ENCODE measurements at regions not wholly inside any gene's neighbourhood (a gene's known extent, or its start where the extent isn't known, plus 50 kb on each side); places are given as distances from the start of the nearest gene placed in this dataset.

- WGBS, result 21% methylated on average over 2 of the region's 2 CpGs
- H3K27me3 ChIP-seq (ENCODE audit: insufficient read depth, low read length), result no peaks in the 10 kb centered on the region
Measured at GRCh38 chr6:130743175-130743574, 84.0 kb upstream of the SMLR1 start.

GRCh38 chr6:130744576-130745366 lies 82.4 kb upstream of the SMLR1 start:
- peaks cover 15% of the 10 kb centered on the region for H3K4me1 ChIP-seq (ENCODE audit: insufficient read depth, low read length)
- H3K9ac ChIP-seq (ENCODE audit: low read depth, low read length), result no peak overlapping the region
- H3K36me3 ChIP-seq (ENCODE audit: insufficient read depth, low read length), result no peaks in the 10 kb centered on the region
- 100% methylated on average over 2 of the region's 2 CpGs for WGBS
- H3K27ac ChIP-seq (ENCODE audit: low read depth, low read length), result no peak overlapping the region
- H3K4me3 ChIP-seq (ENCODE audit: low read length), result no peak overlapping the region
- peaks cover 16% of the 10 kb centered on the region for H3K9me3 ChIP-seq (ENCODE audit: insufficient read depth, low read depth, low read length)
- H3K27me3 ChIP-seq (ENCODE audit: insufficient read depth, low read length), result no peaks in the 10 kb centered on the region

More at GRCh38 chr6:130743175-130743574, 84.0 kb upstream of the SMLR1 start:
- Histone ChIP-seq H3K4me3 (ENCODE audit: low read length) (no peak overlapping the region), H3K36me3 (ENCODE audit: insufficient read depth, low read length) (no peaks in the 10 kb centered on the region), H3K27ac (ENCODE audit: low read depth, low read length) (no peak overlapping the region), H3K9me3 (ENCODE audit: insufficient read depth, low read depth, low read length) (no peaks in the 10 kb centered on the region), H3K4me1 (ENCODE audit: insufficient read depth, low read length) (peaks cover 15% of the 10 kb centered on the region), H3K9ac (ENCODE audit: low read depth, low read length) (no peak overlapping the region)

GRCh38 chr6:130748041-130748440 lies 79.2 kb upstream of the SMLR1 start:
- Histone ChIP-seq H3K36me3 (ENCODE audit: insufficient read depth, low read length) (no peaks in the 10 kb centered on the region), H3K27me3 (ENCODE audit: insufficient read depth, low read length) (no peaks in the 10 kb centered on the region), H3K4me1 (ENCODE audit: insufficient read depth, low read length) (peaks cover 7% of the 10 kb centered on the region), H3K9ac (ENCODE audit: low read depth, low read length) (no peak overlapping the region), H3K9me3 (ENCODE audit: insufficient read depth, low read depth, low read length) (peaks cover 24% of the 10 kb centered on the region), H3K4me3 (ENCODE audit: low read length) (no peak overlapping the region), H3K27ac (ENCODE audit: low read depth, low read length) (no peak overlapping the region)
- 100% methylated on average over 1 of the region's 1 CpG for WGBS

GRCh38 chr6:130749402-130749801 lies 77.8 kb upstream of the SMLR1 start:
- WGBS, result 95% methylated on average over 3 of the region's 3 CpGs
- no peak overlapping the region for H3K9ac ChIP-seq (ENCODE audit: low read depth, low read length)
- no peak overlapping the region for H3K27ac ChIP-seq (ENCODE audit: low read depth, low read length)
- no peaks in the 10 kb centered on the region for H3K27me3 ChIP-seq (ENCODE audit: insufficient read depth, low read length)
- H3K36me3 ChIP-seq (ENCODE audit: insufficient read depth, low read length), result no peaks in the 10 kb centered on the region
- peaks cover 2% of the 10 kb centered on the region; the same call in 1 of the 2 replicates for H3K4me1 ChIP-seq (ENCODE audit: insufficient read depth, low read length)
- no peak overlapping the region for H3K4me3 ChIP-seq (ENCODE audit: low read length)
- H3K9me3 ChIP-seq (ENCODE audit: insufficient read depth, low read depth, low read length), result peaks cover 24% of the 10 kb centered on the region

GRCh38 chr6:130752267-130752666 lies 74.9 kb upstream of the SMLR1 start:
- peaks cover 24% of the 10 kb centered on the region for H3K9me3 ChIP-seq (ENCODE audit: insufficient read depth, low read depth, low read length)
- H3K9ac ChIP-seq (ENCODE audit: low read depth, low read length), result no peak overlapping the region
- no peaks in the 10 kb centered on the region for H3K36me3 ChIP-seq (ENCODE audit: insufficient read depth, low read length)
- no peak overlapping the region for H3K4me3 ChIP-seq (ENCODE audit: low read length)
- 92% methylated on average over 2 of the region's 3 CpGs for WGBS
- no peaks in the 10 kb centered on the region for H3K27me3 ChIP-seq (ENCODE audit: insufficient read depth, low read length)
- no peak overlapping the region for H3K27ac ChIP-seq (ENCODE audit: low read depth, low read length)
- no peaks in the 10 kb centered on the region for H3K4me1 ChIP-seq (ENCODE audit: insufficient read depth, low read length)

GRCh38 chr6:130754786-130755367 lies 72.3 kb upstream of the SMLR1 start:
- Histone ChIP-seq H3K27me3 (ENCODE audit: insufficient read depth, low read length) (no peaks in the 10 kb centered on the region), H3K36me3 (ENCODE audit: insufficient read depth, low read length) (no peaks in the 10 kb centered on the region), H3K9ac (ENCODE audit: low read depth, low read length) (no peak overlapping the region), H3K27ac (ENCODE audit: low read depth, low read length) (no peak overlapping the region), H3K4me3 (ENCODE audit: low read length) (no peak overlapping the region), H3K4me1 (ENCODE audit: insufficient read depth, low read length) (no peaks in the 10 kb centered on the region), H3K9me3 (ENCODE audit: insufficient read depth, low read depth, low read length) (peaks cover 7% of the 10 kb centered on the region; the same call in 1 of the 2 replicates)
- WGBS, result 95% methylated on average over 3 of the region's 3 CpGs

GRCh38 chr6:130755368-130756034 lies 71.7 kb upstream of the SMLR1 start:
- no peaks in the 10 kb centered on the region for H3K4me1 ChIP-seq (ENCODE audit: insufficient read depth, low read length)
- H3K36me3 ChIP-seq (ENCODE audit: insufficient read depth, low read length), result no peaks in the 10 kb centered on the region
- 0 out of 2 replicates have a peak, but pooled peaks cover 2% of the 10 kb centered on the region for H3K9me3 ChIP-seq (ENCODE audit: insufficient read depth, low read depth, low read length)
- no peaks in the 10 kb centered on the region for H3K27me3 ChIP-seq (ENCODE audit: insufficient read depth, low read length)
- H3K27ac ChIP-seq (ENCODE audit: low read depth, low read length), result no peak overlapping the region
- WGBS, result 76% methylated on average over 3 of the region's 5 CpGs
- H3K9ac ChIP-seq (ENCODE audit: low read depth, low read length), result no peak overlapping the region
- H3K4me3 ChIP-seq (ENCODE audit: low read length), result no peak overlapping the region

GRCh38 chr6:130756824-130757223 lies 70.4 kb upstream of the SMLR1 start:
- Histone ChIP-seq H3K27ac (ENCODE audit: low read depth, low read length) (no peak overlapping the region), H3K4me1 (ENCODE audit: insufficient read depth, low read length) (no peaks in the 10 kb centered on the region), H3K9ac (ENCODE audit: low read depth, low read length) (no peak overlapping the region), H3K27me3 (ENCODE audit: insufficient read depth, low read length) (no peaks in the 10 kb centered on the region), H3K9me3 (ENCODE audit: insufficient read depth, low read depth, low read length) (no peaks in the 10 kb centered on the region), H3K36me3 (ENCODE audit: insufficient read depth, low read length) (no peaks in the 10 kb centered on the region), H3K4me3 (ENCODE audit: low read length) (no peak overlapping the region)
- 91% methylated on average over 1 of the region's 1 CpG for WGBS

GRCh38 chr6:130758813-130759212 lies 68.4 kb upstream of the SMLR1 start:
- H3K27me3 ChIP-seq (ENCODE audit: insufficient read depth, low read length), result no peaks in the 10 kb centered on the region
- no peak overlapping the region for H3K9ac ChIP-seq (ENCODE audit: low read depth, low read length)
- H3K27ac ChIP-seq (ENCODE audit: low read depth, low read length), result no peak overlapping the region
- no peaks in the 10 kb centered on the region for H3K36me3 ChIP-seq (ENCODE audit: insufficient read depth, low read length)
- H3K9me3 ChIP-seq (ENCODE audit: insufficient read depth, low read depth, low read length), result no peaks in the 10 kb centered on the region
- no peak overlapping the region for H3K4me3 ChIP-seq (ENCODE audit: low read length)
- 91% methylated on average over 3 of the region's 3 CpGs for WGBS
- H3K4me1 ChIP-seq (ENCODE audit: insufficient read depth, low read length), result no peaks in the 10 kb centered on the region

- H3K4me3 ChIP-seq (ENCODE audit: low read length), result no peak overlapping the region
- H3K27me3 ChIP-seq (ENCODE audit: insufficient read depth, low read length), result no peaks in the 10 kb centered on the region
- H3K9me3 ChIP-seq (ENCODE audit: insufficient read depth, low read depth, low read length), result no peaks in the 10 kb centered on the region
- H3K27ac ChIP-seq (ENCODE audit: low read depth, low read length), result no peak overlapping the region
- no CpG with 5 or more reads among the region's 1 CpG for WGBS
- no peaks in the 10 kb centered on the region for H3K36me3 ChIP-seq (ENCODE audit: insufficient read depth, low read length)
- 0 out of 2 replicates have a peak, but pooled peaks cover under 1% of the 10 kb centered on the region for H3K4me1 ChIP-seq (ENCODE audit: insufficient read depth, low read length)
- H3K9ac ChIP-seq (ENCODE audit: low read depth, low read length), result no peak overlapping the region
Measured at GRCh38 chr6:130760006-130760405, 67.2 kb upstream of the SMLR1 start.

GRCh38 chr6:130761286-130761685 lies 65.9 kb upstream of the SMLR1 start:
- peaks cover 6% of the 10 kb centered on the region; the same call in 1 of the 2 replicates for H3K4me1 ChIP-seq (ENCODE audit: insufficient read depth, low read length)
- 100% methylated on average over 1 of the region's 1 CpG for WGBS
- no peak overlapping the region for H3K4me3 ChIP-seq (ENCODE audit: low read length)
- H3K9ac ChIP-seq (ENCODE audit: low read depth, low read length), result no peak overlapping the region
- no peaks in the 10 kb centered on the region for H3K27me3 ChIP-seq (ENCODE audit: insufficient read depth, low read length)
- no peaks in the 10 kb centered on the region for H3K36me3 ChIP-seq (ENCODE audit: insufficient read depth, low read length)
- no peaks in the 10 kb centered on the region for H3K9me3 ChIP-seq (ENCODE audit: insufficient read depth, low read depth, low read length)
- no peak overlapping the region for H3K27ac ChIP-seq (ENCODE audit: low read depth, low read length)

Data from HUES64 (cell line).